NCI-H345 (cell line): ENCODE measurements at regions not wholly inside any gene's neighbourhood (a gene's known extent, or its start where the extent isn't known, plus 50 kb on each side); places are given as distances from the start of the nearest gene placed in this dataset.

Experiments
- DNase-seq: peaks from one replicate; lab custom pipeline; 2025; lab: John Stamatoyannopoulos, UW

DNA sequence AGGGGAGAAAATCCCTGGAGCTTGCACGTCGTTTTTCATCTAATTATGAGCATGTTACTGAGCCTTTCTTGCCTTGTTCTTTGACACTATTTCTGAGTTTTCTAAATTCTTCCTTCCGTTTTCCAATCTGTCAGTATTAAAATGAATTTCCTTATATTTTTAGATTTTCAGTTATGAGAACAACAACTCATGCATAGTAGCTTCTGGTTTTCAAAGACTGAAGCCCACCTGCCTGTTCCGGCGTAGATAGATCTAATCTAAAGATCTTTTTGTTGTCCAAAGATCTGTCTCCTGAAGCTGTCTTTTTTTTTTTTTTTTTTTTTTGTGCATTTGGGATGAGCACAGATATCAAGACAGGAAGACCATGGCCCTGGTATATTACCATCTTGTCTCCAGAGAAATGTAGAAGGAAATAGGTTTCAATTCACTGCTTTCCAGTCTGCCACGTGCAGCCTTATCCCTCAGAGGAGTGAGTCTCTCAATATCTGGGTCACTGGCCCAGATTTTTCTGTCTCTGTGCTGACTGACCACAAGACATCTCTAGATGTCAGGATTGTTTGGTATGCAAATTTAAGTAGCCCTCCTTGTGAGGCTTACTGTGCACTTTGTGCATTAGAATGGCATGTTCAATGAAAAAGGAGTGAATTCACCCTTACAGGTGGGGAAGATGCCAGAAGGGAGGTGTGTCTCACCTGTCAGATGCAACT is 222.3 kb upstream of the TMC3 start:
- no peak for DNase-seq

DNA sequence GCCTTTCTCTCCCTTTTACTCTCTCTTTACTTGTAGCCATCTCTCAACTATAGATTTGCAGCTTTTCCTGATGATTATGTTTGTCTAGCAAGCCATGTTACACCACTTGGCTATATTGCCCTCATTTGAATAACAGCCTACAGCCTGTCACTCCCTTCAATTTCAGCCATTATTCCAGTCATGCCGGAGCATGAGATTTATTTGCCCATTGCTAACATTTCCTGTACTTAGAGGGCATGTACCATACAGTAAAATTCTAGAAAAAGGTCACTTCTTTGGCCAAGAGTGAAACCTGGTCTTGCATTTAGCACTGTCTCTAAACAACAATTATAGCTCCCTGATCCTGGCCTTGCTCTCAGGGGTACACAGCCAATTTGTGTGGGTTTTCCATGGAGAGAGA is 221.7 kb upstream of the TMC3 start:
- no peak for DNase-seq

DNA sequence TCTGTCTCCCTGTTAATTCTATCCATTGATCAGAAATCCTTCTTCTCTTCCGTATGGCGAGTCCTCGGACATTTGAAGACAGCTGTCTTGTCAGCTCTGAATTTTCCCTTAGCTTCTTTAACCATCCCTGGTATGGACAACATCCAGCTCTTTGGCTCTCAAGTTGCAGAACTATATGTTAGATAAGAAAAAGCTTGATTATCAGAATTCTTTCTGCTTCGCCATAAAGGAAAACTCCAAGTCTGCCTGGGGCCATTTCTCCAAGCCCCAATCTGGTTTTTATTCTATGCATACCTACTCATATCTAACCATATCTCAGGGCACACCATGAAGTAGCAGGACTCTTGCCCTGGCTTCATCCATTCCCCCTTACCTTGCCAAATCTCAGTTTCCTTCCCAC is 215.7 kb upstream of the TMC3 start:
- DNase-seq: no peak

DNA sequence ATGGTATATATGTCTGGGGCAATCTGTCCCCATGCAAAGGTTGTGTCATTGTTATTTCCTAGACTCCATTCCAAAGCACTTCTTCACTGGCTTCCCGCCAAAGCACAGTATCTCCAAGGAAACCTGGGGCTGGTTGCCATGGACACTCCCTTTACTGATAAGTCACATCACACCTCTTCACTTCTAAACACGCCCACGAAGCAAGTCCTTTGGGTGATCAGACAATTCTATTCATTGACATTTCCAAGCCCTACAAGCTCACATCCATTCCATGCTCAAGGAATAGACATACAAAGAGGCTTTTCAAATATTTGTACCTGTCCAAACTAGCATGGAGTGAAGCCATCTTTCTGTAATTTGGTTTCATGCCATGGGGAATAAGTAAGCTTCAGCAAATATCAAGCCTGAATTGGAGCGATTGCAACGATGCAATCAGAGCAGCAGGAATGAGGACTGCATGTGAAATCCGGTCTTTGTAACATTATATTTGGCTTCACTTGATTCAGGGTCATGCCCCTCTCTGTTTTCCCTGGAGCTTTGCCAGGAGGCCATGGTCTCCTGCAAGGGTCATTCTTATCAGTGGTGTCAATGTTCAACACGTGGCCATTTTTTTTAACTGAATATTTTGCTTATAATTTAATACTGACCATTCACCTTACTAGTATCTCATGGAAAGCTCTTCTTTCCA is 201.6 kb upstream of the TMC3 start:
- DNase-seq: peak; percentile 86

DNA sequence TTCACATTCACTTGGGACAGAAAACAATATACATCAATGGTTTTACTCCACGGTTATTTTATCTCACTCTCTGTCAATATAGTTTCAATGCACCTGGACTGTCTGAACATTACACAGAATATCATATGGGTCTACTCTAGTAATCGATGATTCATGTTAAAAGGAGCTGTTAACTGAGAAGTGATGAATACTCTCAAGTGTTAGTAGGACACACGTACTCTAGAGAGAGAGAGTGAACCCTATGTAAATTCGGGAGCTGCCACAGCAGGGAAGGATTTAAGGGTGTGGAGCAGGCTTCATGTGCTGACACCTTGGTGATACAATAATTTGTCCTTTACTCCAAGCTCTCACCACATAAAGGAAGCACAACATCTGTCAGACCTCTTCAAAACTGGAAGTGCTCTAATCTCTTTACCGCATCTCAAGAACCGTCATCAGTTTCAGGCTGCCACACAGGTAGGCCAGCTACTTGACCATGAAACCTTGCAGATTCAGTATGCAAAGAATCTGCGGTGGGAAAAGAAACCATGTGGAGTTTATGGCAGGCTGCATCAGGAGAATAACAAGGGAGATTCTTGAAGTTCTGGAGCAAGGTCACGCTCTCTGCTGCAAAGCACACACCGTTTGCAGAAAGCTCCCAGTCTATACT is 199.2 kb upstream of the TMC3 start:
- peak; percentile 53 for DNase-seq

DNA sequence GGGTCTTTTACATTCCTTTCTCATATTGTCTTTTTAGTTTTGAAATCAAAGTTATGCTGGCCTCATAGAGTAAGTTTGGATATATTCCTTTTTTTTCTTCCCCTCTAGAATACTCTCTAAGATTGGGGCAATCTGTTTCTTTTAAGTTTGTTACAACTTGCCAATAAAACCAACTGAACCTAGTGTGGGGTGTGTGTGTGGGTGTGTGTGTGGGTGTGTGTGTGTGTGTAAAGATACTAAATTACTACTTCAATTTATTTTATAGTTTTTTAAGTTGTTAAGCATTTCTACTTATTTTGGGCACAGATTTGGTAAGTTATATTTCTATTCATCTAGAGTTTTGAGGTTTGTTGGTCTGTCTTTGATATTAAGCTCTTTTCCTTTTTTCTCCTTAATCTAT is 198.2 kb upstream of the TMC3 start:
- no peak for DNase-seq

DNA sequence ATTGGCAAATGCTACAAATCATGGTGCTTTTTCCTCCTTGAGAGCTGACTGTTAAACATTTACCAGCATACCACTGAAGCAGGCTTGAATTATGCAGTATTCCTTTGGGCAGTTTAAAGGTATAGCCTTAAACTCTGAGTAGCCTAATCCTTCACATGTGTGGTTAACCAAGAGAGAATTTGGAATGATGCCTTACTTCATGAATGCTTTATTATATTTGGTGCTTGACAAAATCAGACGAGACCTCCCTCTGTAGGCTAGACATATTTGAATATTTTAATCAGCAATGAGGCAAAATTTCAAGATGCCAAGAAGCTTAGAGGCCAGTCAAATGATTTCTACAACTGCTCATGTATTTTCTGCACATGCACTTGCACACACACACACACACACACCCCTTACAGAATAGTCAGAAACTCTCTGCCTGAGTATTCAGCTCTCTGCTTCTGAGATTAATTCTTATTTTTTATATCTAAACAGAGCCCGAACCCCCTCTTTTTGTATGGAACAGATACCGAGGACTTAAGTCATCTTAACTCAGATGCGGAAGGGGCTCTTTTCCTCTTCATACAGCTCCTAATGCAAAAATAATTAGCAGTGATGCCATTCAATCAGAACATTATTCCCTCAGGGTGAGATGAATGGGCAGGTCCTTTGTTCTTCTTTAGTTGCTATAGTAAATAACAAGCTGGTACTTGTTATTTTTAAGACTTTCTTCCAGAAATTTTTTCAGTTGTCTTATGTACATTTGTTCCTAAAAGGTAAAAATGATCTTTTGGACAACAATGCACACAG is 195.5 kb upstream of the TMC3 start:
- DNase-seq: no peak

DNA sequence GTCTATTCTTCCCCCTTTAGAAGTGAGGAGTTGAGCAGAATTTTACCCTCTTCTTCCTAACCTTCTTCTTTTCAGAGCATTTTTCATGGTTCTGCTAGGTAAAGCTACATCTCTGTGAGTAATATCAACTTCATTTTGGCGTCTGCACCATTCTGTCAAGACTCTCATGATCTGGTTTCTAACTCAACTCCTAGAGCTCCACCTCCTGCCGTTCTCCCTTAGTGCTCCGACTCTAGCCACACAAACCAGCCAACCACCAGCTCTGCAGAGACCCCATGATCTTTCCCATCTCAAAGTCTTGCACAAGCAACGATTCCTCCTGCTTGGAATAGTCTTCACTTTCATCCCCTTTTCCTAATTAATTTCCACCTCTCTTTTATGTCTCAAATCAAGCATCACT is 193.9 kb upstream of the TMC3 start:
- no peak for DNase-seq

DNA sequence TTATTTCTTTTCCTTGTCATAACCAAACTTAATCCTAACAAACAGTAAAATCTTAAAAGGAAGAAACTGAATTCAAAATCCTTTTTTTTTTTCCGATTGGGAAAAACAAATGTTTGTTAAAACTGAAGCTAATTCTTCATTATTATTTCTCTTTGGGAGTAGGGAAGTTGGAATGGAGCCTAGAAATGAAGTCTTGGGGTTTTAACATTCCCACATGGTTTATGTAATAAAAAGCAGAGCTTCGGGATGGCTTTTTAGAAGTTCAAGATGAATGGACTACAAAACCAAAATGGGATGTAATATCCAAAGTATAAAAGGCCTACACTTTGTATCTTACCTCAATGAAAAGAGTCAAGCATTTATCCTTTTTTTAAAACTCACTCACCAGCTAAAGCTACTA is 189.0 kb upstream of the TMC3 start:
- no peak for DNase-seq

DNA sequence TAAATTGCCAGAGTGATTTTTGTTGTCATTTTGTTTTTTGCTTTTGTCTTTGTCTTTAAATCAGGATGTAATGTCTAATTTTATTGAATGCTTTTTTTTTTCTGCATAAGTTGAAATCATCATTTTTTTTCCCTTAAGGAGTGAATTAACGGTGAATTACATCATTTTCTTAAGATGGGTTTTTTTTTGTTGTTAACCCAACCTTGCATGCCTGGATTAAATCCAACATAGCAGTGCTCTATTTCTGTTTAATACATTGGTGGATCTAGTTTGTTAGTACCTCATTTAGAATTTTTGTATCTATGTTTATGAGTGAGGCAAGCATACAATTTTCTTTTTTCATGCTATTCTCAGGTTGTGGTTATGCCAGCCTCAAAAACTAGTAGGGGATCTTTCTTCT is 186.4 kb upstream of the TMC3 start:
- no peak for DNase-seq

DNA sequence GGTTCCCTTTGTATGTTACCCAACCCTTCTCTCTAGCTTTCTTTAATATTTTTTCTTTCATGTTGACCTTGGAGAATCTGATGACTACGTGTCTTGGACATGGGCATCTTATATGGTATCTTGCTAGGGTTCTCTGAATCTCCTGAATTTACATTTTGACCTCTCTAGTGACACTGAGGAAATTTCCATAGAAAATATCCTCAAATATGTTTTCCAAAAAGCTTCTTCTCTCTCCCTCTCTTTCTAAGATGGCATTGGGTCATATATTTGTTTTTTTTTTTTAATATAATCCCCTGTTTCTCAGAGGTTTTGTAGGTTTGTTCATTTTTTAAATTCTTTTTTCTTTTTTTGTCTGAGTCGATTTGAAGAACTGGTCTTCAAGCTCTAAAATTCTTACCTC is 184.0 kb upstream of the TMC3 start:
- no peak for DNase-seq

DNA sequence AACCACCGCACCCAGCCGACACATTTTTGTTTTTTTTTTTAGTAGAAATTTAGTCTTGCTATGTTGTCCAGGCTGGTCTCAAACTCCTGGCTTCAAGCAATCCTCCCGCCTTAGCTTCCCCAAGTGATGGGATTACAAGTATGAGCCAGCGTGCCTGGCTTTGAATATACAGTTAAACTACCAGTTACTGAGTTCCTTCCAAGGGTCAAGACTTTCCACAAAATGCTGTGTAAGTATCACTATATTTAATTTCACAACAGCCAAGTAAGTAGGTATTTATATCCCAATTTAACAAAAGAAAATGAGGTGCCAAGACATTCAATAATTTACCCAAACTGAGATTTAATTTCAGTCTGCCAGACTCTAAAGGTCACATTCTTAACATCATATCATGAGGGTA is 181.3 kb upstream of the TMC3 start:
- no peak for DNase-seq

DNA sequence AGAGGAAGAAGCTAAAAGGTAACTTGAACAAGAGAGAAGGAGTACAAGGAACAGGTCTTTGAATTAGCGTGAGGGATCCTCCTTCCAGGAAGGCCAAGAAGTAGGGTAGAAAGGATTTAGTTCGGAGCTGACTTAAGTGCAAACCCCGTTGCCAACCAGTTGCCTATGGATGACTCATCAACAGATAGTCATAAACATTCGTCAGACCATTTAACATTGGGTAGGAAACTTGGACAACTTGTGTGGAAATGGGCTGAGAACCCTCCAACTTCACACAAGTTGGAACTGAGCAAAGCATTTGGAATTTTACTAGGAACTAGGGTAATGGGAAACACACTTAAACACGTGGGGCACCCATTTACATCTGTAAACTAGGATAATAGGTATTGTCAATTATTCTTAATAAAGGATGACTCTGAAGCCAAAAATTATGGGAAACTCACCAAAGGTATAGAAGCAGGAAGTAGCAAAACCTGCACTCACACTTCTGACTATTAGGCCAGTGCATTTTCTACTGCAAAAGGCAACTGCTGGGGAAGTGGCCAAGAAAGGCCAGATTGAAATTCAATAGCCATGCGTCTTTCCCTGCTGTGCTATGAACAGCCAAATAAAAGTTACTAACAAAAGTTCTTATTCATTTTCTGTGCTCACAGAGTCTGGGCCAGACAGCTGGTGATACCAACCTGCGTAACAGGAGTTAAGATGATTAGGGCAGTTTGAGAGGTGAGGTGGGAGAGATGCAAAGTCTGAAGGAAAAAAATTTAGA is 174.5 kb upstream of the TMC3 start:
- DNase-seq: no peak

DNA sequence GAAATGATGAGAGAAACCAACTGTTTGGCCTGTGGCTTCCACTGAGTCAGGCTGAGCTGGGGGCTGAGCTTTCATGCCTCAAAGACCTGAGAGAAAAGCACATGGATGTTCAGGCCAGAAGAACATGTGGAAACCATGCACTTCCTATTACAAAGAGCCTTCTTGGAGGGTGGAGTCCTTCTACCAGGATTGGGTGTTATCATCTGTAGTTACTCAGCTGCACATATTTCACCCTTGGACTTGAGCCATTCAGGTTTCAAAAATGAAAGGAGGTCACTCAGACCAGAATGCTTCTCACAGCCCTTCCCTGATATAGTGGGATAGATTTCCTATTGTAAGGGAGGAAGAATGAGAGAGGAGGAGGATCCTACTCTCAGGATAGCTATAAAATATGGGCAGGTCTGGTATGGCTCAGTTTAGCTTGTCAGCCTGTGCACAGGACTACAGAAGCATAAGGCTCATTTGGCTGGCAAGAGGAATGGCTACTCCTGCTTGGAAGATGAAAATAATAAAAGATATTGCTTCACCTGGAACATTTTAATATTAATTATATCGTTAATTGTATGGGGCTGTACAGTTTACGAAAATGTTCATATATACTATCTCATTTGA is 173.6 kb upstream of the TMC3 start:
- no peak for DNase-seq

DNA sequence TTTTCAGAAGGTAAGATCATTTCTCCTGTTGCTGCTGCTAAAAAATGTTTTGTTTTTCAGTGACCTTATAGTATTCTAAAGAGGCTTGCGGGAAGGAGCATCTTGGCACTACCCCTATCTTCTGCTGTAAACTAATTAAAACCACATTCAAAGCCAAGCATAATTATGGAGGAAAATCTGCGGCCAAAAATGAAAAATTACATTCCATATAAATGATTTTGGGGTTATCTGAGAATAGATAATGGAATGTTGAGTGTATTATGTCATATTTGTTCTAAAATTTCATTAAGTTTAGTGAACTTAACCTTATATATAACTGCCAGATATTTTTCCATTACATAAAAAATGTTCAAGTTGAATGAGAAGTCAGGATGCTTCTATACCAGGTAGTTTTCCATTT is 170.4 kb upstream of the TMC3 start:
- no peak for DNase-seq

DNA sequence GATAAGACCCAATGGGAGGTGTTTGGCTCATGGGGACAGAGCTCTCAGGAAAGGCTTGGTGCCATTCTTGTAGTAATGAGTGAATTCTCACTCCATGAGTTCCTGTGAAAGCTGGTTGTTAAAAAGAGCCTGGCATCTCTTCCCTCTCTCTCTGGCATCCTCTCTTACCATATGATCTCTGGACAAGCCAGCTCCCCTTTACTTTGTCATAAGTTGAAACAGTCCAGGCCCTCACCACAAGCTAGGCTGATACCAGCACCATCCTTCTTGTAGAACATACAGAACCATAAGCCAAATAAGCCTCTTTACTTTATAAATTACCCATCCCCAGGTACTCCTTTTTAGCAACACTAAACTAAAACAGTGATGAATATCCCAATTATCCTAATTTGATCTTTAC is 166.9 kb upstream of the TMC3 start:
- DNase-seq: no peak

DNA sequence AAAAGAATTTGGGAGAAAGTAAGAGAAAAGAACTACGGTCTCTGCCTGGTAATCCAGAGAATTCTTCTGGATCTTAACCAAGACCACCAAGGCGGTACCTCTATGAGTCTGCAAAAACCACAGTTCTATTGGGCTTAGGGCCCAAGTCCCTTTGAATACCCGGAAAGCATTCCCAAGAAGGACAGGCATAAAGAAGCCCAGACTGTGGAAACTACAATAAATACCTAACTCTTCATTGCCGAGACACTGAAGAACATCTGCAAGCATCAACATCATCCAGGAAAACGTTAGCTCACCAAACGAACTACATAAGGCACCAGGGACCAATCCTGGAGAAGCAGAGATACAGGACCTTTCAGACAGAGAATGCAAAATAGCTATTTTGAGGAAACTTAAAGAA is 162.3 kb upstream of the TMC3 start:
- no peak for DNase-seq

DNA sequence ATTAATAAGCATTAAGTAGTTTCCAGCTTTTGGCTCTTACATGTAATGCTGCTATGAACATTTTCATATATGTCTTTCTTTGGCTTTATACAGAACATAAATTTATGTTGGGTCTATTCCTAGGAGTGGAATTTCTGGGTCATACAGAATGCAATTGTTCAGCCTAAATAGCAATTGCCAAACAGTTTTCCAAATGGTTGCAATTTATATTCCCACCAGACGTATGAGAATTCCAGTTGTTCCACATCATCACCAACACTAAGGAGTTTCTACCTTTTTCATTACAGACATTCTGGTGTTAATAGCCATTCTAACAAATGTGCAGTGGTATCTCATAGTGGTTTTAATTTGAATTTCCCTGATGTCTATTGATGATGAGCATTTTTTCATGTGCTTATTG is 160.1 kb upstream of the TMC3 start:
- DNase-seq: no peak

DNA sequence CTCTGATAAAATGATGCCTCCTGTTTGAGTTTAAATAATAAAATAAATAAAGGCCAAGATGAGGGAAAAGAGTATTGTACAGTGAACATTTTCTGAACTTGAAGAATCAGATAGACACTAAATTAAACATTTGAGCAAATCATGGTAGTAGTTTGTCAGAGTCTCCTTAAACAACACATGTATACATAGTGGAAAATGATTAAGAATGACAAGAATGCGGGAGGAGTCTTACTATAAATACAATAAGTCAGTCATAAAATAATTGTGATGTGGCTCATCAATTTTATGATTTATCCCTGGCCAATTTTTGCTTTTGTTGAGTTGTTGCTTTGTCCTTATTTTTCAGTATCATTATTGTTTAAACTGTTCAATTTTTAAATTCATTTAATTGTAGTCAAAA is 158.0 kb upstream of the TMC3 start:
- no peak for DNase-seq

DNA sequence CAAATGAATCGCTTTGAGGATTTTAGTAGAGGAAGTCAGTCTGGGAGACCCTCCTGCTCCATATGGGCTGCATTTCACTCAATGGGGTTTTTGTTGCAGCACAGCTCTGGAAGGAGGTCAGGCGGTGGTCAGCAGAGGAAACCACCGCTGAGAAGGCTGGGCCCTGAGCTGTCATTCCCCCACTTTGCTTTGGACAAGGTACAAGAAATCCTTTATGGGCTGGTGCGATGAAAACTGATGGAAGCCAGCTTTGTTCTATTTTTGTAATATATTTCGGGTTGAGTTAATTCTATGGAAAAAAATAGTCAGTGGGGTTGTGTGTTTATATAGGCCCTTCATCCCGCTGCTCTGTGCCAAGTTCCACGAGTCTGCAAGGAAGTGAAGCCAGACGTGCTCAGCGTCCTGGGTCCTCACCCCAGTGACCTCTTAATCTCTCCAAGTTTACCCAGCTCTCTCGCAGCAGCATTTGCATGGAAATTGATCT is 157.1 kb upstream of the TMC3 start:
- no peak for DNase-seq

DNA sequence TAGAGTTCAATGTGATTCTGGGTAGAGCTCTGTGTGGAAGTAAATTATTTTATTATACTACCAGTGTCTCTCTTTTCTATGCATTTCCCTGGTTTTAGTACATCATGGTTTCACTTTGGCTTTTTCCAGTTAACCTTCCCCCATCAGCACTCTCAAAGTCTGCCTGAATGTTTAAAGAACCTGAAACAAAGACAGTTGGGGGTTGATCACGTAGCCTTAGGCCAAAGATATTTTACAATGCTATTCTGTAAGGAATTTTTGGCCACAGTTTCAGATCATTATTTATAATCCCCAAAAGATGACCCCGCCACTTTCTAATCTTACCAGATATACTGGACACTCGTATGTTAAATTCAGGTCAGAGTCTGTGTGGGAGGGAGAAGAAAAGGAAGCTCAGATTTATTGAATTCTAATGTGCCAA is 156.3 kb upstream of the TMC3 start:
- no peak for DNase-seq
